Thyroid gland (tissue), 4 donors: ENCODE measurements at regions not wholly inside any gene's neighbourhood (a gene's known extent, or its start where the extent isn't known, plus 50 kb on each side); places are given as distances from the start of the nearest gene placed in this dataset.

Experiments
- POLR2A ChIP-seq, 2 donors: fragments of 450-650 bp; IDR thresholded peaks; one replicate each; pipeline ENCODE4 v1.6.1; 2017; ENCODE audit warnings: antibody characterized with exemption in 2 of 2, mild to moderate bottlenecking in 2 of 2, moderate library complexity in 1 of 2
- TF ChIP-seq, protein P1 (sequence below), 6 experiments: fragments of 200-600 bp in 3 of 6; fragments of 450-650 bp in 3 of 6; sonication (generic) in 3 of 6; IDR thresholded peaks; one replicate each; pipeline ENCODE4 v1.5.1; 2016 to 2019; ENCODE audit warnings: antibody characterized with exemption in 6 of 6, mild to moderate bottlenecking in 2 of 6, inconsistent platforms in 1 of 6, moderate library complexity in 1 of 6

DNA sequence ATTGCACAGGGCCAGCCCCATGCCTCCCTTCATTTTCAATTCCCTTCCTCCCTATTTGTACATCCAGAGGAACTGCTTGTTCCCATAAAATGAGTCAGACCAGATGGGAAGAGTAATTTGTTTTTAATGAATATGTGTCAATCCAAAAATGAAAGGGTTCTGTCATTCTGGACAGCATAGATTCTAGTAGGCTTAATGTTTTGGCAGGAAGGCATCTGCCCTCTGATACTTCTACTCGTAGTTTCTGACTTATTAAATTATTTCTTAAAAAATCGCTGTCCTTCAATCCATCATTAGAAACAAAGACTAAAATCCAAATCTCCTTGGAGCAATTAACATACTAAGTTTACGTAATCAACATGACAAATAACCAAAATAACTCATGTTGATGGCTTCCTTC is 665.5 kb downstream of the TENT5A start:
- TF ChIP-seq, protein P1, sequence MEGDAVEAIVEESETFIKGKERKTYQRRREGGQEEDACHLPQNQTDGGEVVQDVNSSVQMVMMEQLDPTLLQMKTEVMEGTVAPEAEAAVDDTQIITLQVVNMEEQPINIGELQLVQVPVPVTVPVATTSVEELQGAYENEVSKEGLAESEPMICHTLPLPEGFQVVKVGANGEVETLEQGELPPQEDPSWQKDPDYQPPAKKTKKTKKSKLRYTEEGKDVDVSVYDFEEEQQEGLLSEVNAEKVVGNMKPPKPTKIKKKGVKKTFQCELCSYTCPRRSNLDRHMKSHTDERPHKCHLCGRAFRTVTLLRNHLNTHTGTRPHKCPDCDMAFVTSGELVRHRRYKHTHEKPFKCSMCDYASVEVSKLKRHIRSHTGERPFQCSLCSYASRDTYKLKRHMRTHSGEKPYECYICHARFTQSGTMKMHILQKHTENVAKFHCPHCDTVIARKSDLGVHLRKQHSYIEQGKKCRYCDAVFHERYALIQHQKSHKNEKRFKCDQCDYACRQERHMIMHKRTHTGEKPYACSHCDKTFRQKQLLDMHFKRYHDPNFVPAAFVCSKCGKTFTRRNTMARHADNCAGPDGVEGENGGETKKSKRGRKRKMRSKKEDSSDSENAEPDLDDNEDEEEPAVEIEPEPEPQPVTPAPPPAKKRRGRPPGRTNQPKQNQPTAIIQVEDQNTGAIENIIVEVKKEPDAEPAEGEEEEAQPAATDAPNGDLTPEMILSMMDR (IDR thresholded peaks at IDR 0.05), result no peak
- no peak for TF ChIP-seq POLR2A (IDR thresholded peaks at IDR 0.05)
